RWPE2 (cell line): ENCODE measurements at regions not wholly inside any gene's neighbourhood (a gene's known extent, or its start where the extent isn't known, plus 50 kb on each side); places are given as distances from the start of the nearest gene placed in this dataset.

Source experiments
- ATAC-seq: fragments of 200-7000 bp; cut with Tn5 transposase; 3 replicates; pipeline ENCODE4 v1.9.1; 2021; ENCODE audit warnings: low read depth
- DNase-seq: peaks from one replicate; pipeline ENCODE4 v3.0.0-alpha.2; 2020; ENCODE audit warnings: low spot score
- H3K27ac ChIP-seq: fragments of 450-650 bp; 2 replicates; pipeline ENCODE4 v1.5.1; 2017; ENCODE audit warnings: mild to moderate bottlenecking; ENCODE audit not compliant: poor library complexity, severe bottlenecking
- H3K27me3 ChIP-seq: fragments of 250-450 bp; sonication (Bioruptor Pico); 2 replicates; pipeline ENCODE4 v1.5.1; 2021; ENCODE audit warnings: mild to moderate bottlenecking, moderate library complexity; ENCODE audit not compliant: insufficient read depth, poor library complexity, severe bottlenecking
- H3K36me3 ChIP-seq: fragments of 250-450 bp; sonication (Bioruptor Pico); 2 replicates; pipeline ENCODE4 v1.5.1; 2020; ENCODE audit warnings: low read depth, mild to moderate bottlenecking, moderate library complexity
- H3K4me1 ChIP-seq: fragments of 250-450 bp; sonication (Bioruptor Pico); 2 replicates; pipeline ENCODE4 v1.5.1; 2021; ENCODE audit warnings: mild to moderate bottlenecking, moderate library complexity; ENCODE audit not compliant: insufficient read depth, poor library complexity, severe bottlenecking
- H3K4me3 ChIP-seq: fragments of 250-450 bp; sonication (Bioruptor Pico); 2 replicates; pipeline ENCODE4 v1.5.1; 2021; ENCODE audit warnings: mild to moderate bottlenecking, moderate library complexity; ENCODE audit not compliant: severe bottlenecking
- H3K9me3 ChIP-seq: fragments of 250-450 bp; sonication (Bioruptor Pico); 2 replicates; pipeline ENCODE4 v1.5.1; 2021; ENCODE audit warnings: mild to moderate bottlenecking, moderate library complexity; ENCODE audit not compliant: severe bottlenecking
- TF ChIP-seq, protein P1 (sequence below): fragments of 450-650 bp; IDR thresholded peaks from one replicate; pipeline ENCODE4 v1.5.1; 2017; ENCODE audit warnings: mild to moderate bottlenecking, moderate library complexity; ENCODE audit not compliant: poor library complexity, severe bottlenecking

DNA sequence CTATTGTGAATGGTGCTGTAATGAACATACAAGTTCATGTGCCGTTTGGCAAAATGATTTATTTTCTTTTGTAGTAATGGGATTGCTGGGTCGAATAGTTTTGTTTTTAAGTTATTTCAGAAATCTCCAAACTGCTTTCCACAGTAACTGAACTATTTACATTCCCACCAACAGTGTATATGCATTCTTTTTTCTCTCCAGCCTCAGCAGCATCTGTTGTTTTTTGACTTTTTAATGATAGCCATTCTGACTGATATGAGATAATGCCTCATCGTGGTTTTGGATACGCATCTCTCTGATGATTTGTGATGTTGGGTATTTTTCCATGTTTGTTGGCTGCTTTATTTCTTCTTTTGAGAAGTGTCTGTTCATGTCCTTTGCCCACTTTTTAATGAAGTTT lies 246.3 kb upstream of the ADGRL3 start:
- H3K27ac ChIP-seq = no peak overlapping the region
- TF ChIP-seq, protein P1, sequence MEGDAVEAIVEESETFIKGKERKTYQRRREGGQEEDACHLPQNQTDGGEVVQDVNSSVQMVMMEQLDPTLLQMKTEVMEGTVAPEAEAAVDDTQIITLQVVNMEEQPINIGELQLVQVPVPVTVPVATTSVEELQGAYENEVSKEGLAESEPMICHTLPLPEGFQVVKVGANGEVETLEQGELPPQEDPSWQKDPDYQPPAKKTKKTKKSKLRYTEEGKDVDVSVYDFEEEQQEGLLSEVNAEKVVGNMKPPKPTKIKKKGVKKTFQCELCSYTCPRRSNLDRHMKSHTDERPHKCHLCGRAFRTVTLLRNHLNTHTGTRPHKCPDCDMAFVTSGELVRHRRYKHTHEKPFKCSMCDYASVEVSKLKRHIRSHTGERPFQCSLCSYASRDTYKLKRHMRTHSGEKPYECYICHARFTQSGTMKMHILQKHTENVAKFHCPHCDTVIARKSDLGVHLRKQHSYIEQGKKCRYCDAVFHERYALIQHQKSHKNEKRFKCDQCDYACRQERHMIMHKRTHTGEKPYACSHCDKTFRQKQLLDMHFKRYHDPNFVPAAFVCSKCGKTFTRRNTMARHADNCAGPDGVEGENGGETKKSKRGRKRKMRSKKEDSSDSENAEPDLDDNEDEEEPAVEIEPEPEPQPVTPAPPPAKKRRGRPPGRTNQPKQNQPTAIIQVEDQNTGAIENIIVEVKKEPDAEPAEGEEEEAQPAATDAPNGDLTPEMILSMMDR = no peak
- no peaks in the 10 kb centered on the region for H3K27me3 ChIP-seq
- H3K9me3 ChIP-seq = no peaks in the 10 kb centered on the region
- H3K36me3 ChIP-seq = no peaks in the 10 kb centered on the region
- no peak for DNase-seq
- ATAC-seq = no peak
- H3K4me1 ChIP-seq = no peaks in the 10 kb centered on the region
- no peak overlapping the region for H3K4me3 ChIP-seq

DNA sequence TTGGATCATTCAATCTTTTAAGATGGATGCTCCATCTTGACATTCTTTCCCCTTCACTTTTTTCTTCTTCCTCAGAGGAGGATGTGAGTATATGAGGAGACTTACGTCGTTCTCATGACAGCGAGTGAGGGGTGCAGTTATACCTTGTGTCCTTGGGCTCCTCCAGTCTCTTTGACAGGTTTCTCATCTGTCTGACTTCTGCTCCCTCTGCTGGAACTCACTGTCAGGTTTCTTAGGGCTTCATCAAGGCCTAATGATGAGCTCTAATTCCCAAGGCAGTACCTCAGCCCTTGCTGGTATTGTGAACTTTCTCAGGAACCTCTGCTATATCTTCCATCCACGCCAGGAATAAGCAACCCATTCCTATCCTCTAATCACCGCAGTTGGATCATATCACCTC lies 237.8 kb upstream of the ADGRL3 start:
- ATAC-seq (0 out of 3 replicates have a peak, but pooled peaks have one; percentile 36), DNase-seq (no peak)
- H3K4me3 ChIP-seq = no peak overlapping the region
- H3K4me1 ChIP-seq = no peaks in the 10 kb centered on the region
- no peaks in the 10 kb centered on the region for H3K36me3 ChIP-seq
- H3K9me3 ChIP-seq = no peaks in the 10 kb centered on the region
- H3K27ac ChIP-seq = no peak overlapping the region
- peaks cover 7% of the 10 kb centered on the region for H3K27me3 ChIP-seq
- TF ChIP-seq, protein P1 = no peak

DNA sequence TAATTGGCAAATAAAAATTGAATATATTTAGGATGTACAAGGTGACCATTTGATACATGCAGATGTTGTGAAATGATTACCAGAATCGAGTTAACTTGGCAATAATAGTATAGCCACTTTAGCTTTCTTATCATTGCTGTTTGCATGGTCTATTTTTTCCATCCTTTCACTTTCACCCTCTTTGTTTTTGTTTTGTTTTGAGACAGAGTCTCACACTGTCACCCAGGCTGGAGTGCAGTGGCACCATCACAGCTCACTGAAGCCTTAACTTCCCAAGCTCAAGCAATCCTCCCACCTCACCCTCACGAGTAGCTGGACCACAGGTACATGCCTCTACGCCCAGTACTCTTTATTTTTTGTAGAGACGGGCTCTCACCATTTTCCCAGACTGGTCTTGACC lies 218.6 kb upstream of the ADGRL3 start:
- DNase-seq = no peak
- no peaks in the 10 kb centered on the region for H3K27me3 ChIP-seq
- H3K4me1 ChIP-seq = no peaks in the 10 kb centered on the region
- H3K36me3 ChIP-seq = no peaks in the 10 kb centered on the region
- TF ChIP-seq, protein P1 = no peak
- no peak overlapping the region for H3K27ac ChIP-seq
- H3K9me3 ChIP-seq = no peaks in the 10 kb centered on the region
- ATAC-seq = no peak
- no peak overlapping the region for H3K4me3 ChIP-seq

DNA sequence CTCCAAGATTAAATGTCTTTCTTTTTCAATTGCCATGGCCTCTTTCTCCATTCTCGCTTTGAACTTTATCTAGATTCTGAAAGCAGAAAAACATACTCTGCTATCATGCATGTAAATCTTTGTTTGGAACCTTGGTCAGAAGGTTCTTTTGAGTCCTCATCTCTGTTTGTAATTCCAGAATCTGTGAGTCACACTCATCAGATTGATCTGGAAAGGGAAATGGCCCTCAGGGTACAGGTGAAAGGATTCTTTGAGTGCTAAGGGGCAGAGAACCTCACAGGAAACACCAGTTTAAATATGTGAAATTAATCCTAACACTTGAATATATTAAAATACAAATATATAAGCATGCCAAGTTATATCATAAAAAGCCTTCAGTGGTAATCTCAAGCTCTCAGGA lies 211.0 kb upstream of the ADGRL3 start:
- no peak overlapping the region for H3K27ac ChIP-seq
- H3K36me3 ChIP-seq = no peaks in the 10 kb centered on the region
- peaks cover 3% of the 10 kb centered on the region for H3K4me1 ChIP-seq
- no peak for ATAC-seq
- no peak overlapping the region for H3K4me3 ChIP-seq
- TF ChIP-seq, protein P1 = no peak
- DNase-seq = no peak
- H3K27me3 ChIP-seq = no peaks in the 10 kb centered on the region
- H3K9me3 ChIP-seq = no peaks in the 10 kb centered on the region

DNA sequence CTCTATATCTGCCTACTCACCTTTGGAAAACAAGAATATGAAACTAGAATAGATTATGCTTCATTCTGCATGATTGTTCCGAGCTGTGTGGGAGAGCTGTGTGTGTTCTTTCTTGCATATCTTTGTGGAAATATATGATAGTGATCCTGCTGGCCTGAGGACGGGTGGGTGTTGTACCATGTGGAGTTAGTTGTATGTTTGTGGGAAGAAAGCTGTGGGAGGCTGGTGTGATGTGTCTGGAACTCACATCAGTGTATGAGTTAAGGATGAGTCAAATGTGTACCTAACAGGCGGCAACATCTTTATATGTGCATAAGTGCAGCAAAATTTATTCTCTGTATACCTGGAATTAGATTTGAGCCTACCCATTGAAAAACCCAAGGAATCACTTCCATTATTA lies 208.1 kb upstream of the ADGRL3 start:
- ATAC-seq = peak; percentile 72
- H3K27me3 ChIP-seq = no peaks in the 10 kb centered on the region
- TF ChIP-seq, protein P1 = no peak

More for the DNA sequence above, 208.1 kb upstream of the ADGRL3 start:
- no peak for DNase-seq
- no peaks in the 10 kb centered on the region for H3K36me3 ChIP-seq
- peaks cover 3% of the 10 kb centered on the region for H3K4me1 ChIP-seq
- peaks cover 2% of the 10 kb centered on the region for H3K9me3 ChIP-seq
- H3K27ac ChIP-seq = no peak overlapping the region
- H3K4me3 ChIP-seq = no peak overlapping the region
